Brain microvascular endothelial cell (primary cell): ENCODE measurements at regions not wholly inside any gene's neighbourhood (a gene's known extent, or its start where the extent isn't known, plus 50 kb on each side); places are given as distances from the start of the nearest gene placed in this dataset.
A peak's percentile ranks its signal among the peaks of the same experiment; 100 is the strongest.

Experiments
- DNase-seq: peaks from one replicate; pipeline ENCODE4 v3.0.0-alpha.2; 2020
- H3K27ac ChIP-seq: fragments of 250-450 bp; sonication (Bioruptor Pico); 2 replicates; pipeline ENCODE4 v1.5.1; 2020; ENCODE audit warnings: mild to moderate bottlenecking, moderate library complexity
- H3K27me3 ChIP-seq: fragments of 250-450 bp; sonication (Bioruptor Pico); replicated peaks from 2 replicates; pipeline ENCODE4 v1.5.1; 2020; ENCODE audit warnings: mild to moderate bottlenecking
- H3K36me3 ChIP-seq: fragments of 250-450 bp; sonication (Bioruptor Pico); replicated peaks from 2 replicates; pipeline ENCODE4 v1.5.1; 2020; ENCODE audit warnings: mild to moderate bottlenecking
- H3K4me3 ChIP-seq: 2 replicates; pipeline ENCODE4 v1.5.1; 2011; ENCODE audit warnings: low read depth, mild to moderate bottlenecking, control low read depth, low read length, moderate library complexity
- CTCF ChIP-seq: IDR thresholded peaks from 2 replicates; pipeline ENCODE4 v1.5.1; 2011; ENCODE audit warnings: low read depth, mild to moderate bottlenecking, moderate library complexity, low read length, control low read depth, inconsistent platforms; ENCODE audit errors: missing control alignments
- in situ Hi-C: cut with HindIII; loops from 2 replicates; pipeline ENCODE4 v1.10.0; 2017; ENCODE audit warnings: low sequenced_read_pairs, low pct_ligation_motif_present

GRCh38 chr14:30330445-30330844 is 228.5 kb upstream of the G2E3 start:
- no peaks in the 10 kb centered on the region for H3K36me3 ChIP-seq
- no peak for DNase-seq
- no peak overlapping the region for H3K4me3 ChIP-seq
- no peaks in the 10 kb centered on the region for H3K27me3 ChIP-seq
- no peak overlapping the region for H3K27ac ChIP-seq
- peak; percentile 27 for TF ChIP-seq CTCF
- in situ Hi-C loops, result no loop called here

- in situ Hi-C loops, result no loop called here
- no peak for TF ChIP-seq CTCF
- no peak overlapping the region for H3K4me3 ChIP-seq
- H3K36me3 ChIP-seq, result no peaks in the 10 kb centered on the region
- DNase-seq, result no peak
- no peak overlapping the region for H3K27ac ChIP-seq
- no peaks in the 10 kb centered on the region for H3K27me3 ChIP-seq
Observed at GRCh38 chr14:30331030-30331429, 227.9 kb upstream of the G2E3 start.

GRCh38 chr14:30332374-30332773 is 226.6 kb upstream of the G2E3 start:
- no peaks in the 10 kb centered on the region for H3K36me3 ChIP-seq
- in situ Hi-C loops, result no loop called here
- no peak for TF ChIP-seq CTCF
- no peak overlapping the region for H3K27ac ChIP-seq
- H3K27me3 ChIP-seq, result no peaks in the 10 kb centered on the region
- H3K4me3 ChIP-seq, result no peak overlapping the region
- no peak for DNase-seq

- in situ Hi-C loops, result no loop called here
- Histone ChIP-seq H3K36me3 (no peaks in the 10 kb centered on the region), H3K4me3 (no peak overlapping the region), H3K27ac (no peak overlapping the region), H3K27me3 (no peaks in the 10 kb centered on the region)
- no peak for DNase-seq
- no peak for TF ChIP-seq CTCF
Observed at GRCh38 chr14:30333934-30334333, 225.0 kb upstream of the G2E3 start.

- no peaks in the 10 kb centered on the region for H3K36me3 ChIP-seq
- no peak for DNase-seq
- in situ Hi-C loops, result no loop called here
- no peak overlapping the region for H3K27ac ChIP-seq
- no peak overlapping the region for H3K4me3 ChIP-seq
- no peak for TF ChIP-seq CTCF
- no peaks in the 10 kb centered on the region for H3K27me3 ChIP-seq
Observed at GRCh38 chr14:30337456-30337855, 221.5 kb upstream of the G2E3 start.

GRCh38 chr14:30339311-30339901 is 219.6 kb upstream of the G2E3 start:
- no peak for TF ChIP-seq CTCF
- H3K27me3 ChIP-seq, result no peaks in the 10 kb centered on the region
- in situ Hi-C loops, result no loop called here
- no peak overlapping the region for H3K27ac ChIP-seq
- no peaks in the 10 kb centered on the region for H3K36me3 ChIP-seq
- DNase-seq, result no peak
- no peak overlapping the region for H3K4me3 ChIP-seq
